WERI-Rb-1 (cell line): ENCODE measurements at regions not wholly inside any gene's neighbourhood (a gene's known extent, or its start where the extent isn't known, plus 50 kb on each side); places are given as distances from the start of the nearest gene placed in this dataset.

Experiments used
- DNase-seq: peaks from one replicate; pipeline ENCODE4 v3.0.0-alpha.2; 2020
- H3K27ac ChIP-seq: fragments of 250-450 bp; sonication (Bioruptor Pico); 2 replicates; pipeline ENCODE4 v1.5.1; 2020; ENCODE audit warnings: mild to moderate bottlenecking, moderate library complexity
- H3K27me3 ChIP-seq: fragments of 250-450 bp; sonication (Bioruptor Pico); 2 replicates; pipeline ENCODE4 v1.5.1; 2021; ENCODE audit warnings: mild to moderate bottlenecking, low read depth, moderate library complexity; ENCODE audit not compliant: insufficient read depth, severe bottlenecking
- H3K36me3 ChIP-seq: fragments of 250-450 bp; sonication (Bioruptor Pico); 2 replicates; pipeline ENCODE4 v1.5.1; 2020; ENCODE audit warnings: mild to moderate bottlenecking, moderate library complexity
- H3K4me3 ChIP-seq: 2 replicates; pipeline ENCODE4 v1.5.1; 2011; ENCODE audit warnings: low read depth, mild to moderate bottlenecking, control low read depth, low read length
- H3K9me3 ChIP-seq: fragments of 250-450 bp; sonication (Bioruptor Pico); 2 replicates; pipeline ENCODE4 v1.5.1; 2021; ENCODE audit warnings: mild to moderate bottlenecking, moderate library complexity; ENCODE audit not compliant: severe bottlenecking
- TF ChIP-seq, protein P1 (sequence below): IDR thresholded peaks from 2 replicates; pipeline ENCODE4 v1.5.1; 2011; ENCODE audit warnings: low read depth, mild to moderate bottlenecking, control low read depth, inconsistent platforms, low read length

DNA sequence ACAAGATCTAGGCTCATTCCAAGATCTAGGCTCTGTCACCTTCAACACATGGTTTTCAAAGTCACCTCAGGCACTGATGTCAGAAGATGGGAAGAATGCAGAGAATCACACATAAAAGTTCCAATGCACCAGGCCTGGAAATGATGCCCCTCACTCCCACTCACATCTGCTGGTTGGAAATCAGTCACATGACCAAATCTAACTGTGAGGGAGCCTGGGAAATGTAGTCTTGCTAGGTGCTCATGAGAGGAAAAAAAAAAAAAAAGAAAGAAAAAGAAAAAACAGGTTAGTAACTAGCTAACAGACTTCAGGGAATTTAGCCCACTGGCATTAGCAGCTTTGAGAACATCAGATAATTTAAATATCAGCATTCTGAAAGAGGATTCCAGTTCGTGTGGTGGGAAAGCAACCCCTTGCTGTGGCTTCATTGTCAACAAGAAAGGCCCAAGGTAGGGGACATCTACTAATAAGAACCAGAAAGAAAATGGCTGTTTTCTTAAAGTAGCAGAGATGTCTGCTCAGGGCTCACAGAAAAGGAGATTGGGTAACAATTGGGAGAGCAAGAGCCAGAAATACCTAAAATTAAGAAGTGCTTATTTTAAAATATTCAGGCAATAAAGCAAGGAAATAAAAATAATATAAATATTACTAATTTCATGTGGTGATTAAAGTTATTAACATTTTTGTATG lies 614.3 kb downstream of the ACTL7B start:
- no peak for DNase-seq
- H3K27ac ChIP-seq = no peak overlapping the region
- TF ChIP-seq, protein P1, sequence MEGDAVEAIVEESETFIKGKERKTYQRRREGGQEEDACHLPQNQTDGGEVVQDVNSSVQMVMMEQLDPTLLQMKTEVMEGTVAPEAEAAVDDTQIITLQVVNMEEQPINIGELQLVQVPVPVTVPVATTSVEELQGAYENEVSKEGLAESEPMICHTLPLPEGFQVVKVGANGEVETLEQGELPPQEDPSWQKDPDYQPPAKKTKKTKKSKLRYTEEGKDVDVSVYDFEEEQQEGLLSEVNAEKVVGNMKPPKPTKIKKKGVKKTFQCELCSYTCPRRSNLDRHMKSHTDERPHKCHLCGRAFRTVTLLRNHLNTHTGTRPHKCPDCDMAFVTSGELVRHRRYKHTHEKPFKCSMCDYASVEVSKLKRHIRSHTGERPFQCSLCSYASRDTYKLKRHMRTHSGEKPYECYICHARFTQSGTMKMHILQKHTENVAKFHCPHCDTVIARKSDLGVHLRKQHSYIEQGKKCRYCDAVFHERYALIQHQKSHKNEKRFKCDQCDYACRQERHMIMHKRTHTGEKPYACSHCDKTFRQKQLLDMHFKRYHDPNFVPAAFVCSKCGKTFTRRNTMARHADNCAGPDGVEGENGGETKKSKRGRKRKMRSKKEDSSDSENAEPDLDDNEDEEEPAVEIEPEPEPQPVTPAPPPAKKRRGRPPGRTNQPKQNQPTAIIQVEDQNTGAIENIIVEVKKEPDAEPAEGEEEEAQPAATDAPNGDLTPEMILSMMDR = no peak
- H3K27me3 ChIP-seq = no peaks in the 10 kb centered on the region
- no peaks in the 10 kb centered on the region for H3K9me3 ChIP-seq
- no peaks in the 10 kb centered on the region for H3K36me3 ChIP-seq
- H3K4me3 ChIP-seq = no peak overlapping the region

DNA sequence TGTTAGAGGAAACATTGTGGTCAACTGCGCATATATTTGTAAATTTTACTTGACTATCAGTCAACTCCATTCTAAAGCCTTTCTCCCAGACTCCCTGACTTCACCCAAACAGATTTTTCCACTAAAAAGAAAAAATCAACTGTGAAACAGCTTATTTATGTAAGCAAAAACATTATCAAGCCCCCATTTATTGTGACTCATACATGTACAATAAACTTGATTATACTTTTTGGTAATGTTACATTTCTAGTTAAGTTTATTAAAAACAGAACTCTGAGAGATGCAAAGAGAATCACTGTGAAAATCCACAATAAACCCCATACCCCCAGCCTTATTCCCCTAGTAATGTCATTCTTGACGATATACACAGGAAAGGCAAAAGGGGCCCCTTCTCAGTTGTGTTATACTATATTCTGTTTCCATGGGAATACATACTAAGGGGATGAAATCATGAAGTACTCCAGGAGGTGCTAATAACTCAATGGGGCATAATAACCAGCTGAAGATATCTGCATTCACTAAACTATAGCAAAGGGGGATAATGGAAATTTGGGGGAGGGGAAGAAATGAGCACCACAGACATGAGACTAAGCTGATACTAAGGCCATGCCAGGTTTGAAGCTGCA lies 616.0 kb downstream of the ACTL7B start:
- Histone ChIP-seq H3K36me3 (no peaks in the 10 kb centered on the region), H3K9me3 (no peaks in the 10 kb centered on the region), H3K27ac (no peak overlapping the region), H3K27me3 (no peaks in the 10 kb centered on the region), H3K4me3 (no peak overlapping the region)
- TF ChIP-seq, protein P1 = no peak
- DNase-seq = no peak

- Histone ChIP-seq H3K27me3 (no peaks in the 10 kb centered on the region), H3K27ac (no peak overlapping the region), H3K4me3 (no peak overlapping the region), H3K36me3 (no peaks in the 10 kb centered on the region), H3K9me3 (no peaks in the 10 kb centered on the region)
- DNase-seq = no peak
- TF ChIP-seq, protein P1 = no peak
Observed at GRCh38 chr9:108235609-108236008, 620.2 kb downstream of the ACTL7B start.

- DNase-seq = no peak
- no peaks in the 10 kb centered on the region for H3K27me3 ChIP-seq
- H3K4me3 ChIP-seq = no peak overlapping the region
- H3K27ac ChIP-seq = no peak overlapping the region
- H3K9me3 ChIP-seq = no peaks in the 10 kb centered on the region
- H3K36me3 ChIP-seq = no peaks in the 10 kb centered on the region
- TF ChIP-seq, protein P1 = no peak
Observed at GRCh38 chr9:108234811-108235210, 621.0 kb downstream of the ACTL7B start.

GRCh38 chr9:108225149-108225800 lies 630.5 kb downstream of the ACTL7B start:
- Histone ChIP-seq H3K9me3 (no peaks in the 10 kb centered on the region), H3K4me3 (no peak overlapping the region), H3K27ac (no peak overlapping the region), H3K27me3 (no peaks in the 10 kb centered on the region), H3K36me3 (no peaks in the 10 kb centered on the region)
- TF ChIP-seq, protein P1 = no peak
- DNase-seq = no peak
